Suprapubic skin (tissue), 4 donors: ENCODE measurements at regions not wholly inside any gene's neighbourhood (a gene's known extent, or its start where the extent isn't known, plus 50 kb on each side); places are given as distances from the start of the nearest gene placed in this dataset.

Source experiments
- EP300 ChIP-seq: sonication (generic); formaldehyde crosslinking; IDR thresholded peaks from one replicate; pipeline ENCODE4 v1.6.1; 2017; ENCODE audit warnings: antibody characterized with exemption
- POLR2A ChIP-seq, 2 donors: fragments of 450-650 bp; IDR thresholded peaks; one replicate each; pipeline ENCODE4 v1.6.1; 2017; ENCODE audit warnings: antibody characterized with exemption in 2 of 2, mild to moderate bottlenecking in 2 of 2, moderate library complexity in 2 of 2
- POLR2AphosphoS5 ChIP-seq, 3 donors: sonication (generic); formaldehyde crosslinking; IDR thresholded peaks; one replicate each; pipeline ENCODE4 v1.6.1; 2017; ENCODE audit warnings: antibody characterized with exemption in 3 of 3
- TF ChIP-seq, protein P1 (sequence below), 2 donors: fragments of 200-600 bp in 1 of 2; fragments of 450-650 bp in 1 of 2; sonication (generic) in 1 of 2; IDR thresholded peaks; one replicate each; pipeline ENCODE4 v1.5.1; 2016 to 2019; ENCODE audit warnings: antibody characterized with exemption in 2 of 2, mild to moderate bottlenecking in 1 of 2, moderate library complexity in 1 of 2

DNA sequence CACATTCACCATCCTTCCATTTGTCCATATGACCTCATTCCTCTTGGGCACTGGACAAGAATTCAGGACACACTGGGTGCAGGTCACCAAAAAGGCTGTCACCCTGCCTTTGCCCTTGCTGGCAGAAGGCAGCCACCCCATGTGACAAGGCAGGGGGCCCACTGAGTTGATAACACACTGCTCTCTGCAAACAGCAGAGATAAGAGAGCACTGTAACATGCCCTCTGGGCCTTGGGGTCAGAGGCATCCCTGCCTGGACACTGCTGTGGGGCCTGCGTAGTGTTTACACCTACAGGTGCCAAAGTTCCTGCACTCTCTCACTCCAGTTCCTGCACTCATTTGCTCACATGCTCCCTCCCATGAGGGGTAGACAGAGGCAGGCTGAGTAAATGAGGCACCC, 344.7 kb upstream of the TCF4 start:
- TF ChIP-seq, protein P1, sequence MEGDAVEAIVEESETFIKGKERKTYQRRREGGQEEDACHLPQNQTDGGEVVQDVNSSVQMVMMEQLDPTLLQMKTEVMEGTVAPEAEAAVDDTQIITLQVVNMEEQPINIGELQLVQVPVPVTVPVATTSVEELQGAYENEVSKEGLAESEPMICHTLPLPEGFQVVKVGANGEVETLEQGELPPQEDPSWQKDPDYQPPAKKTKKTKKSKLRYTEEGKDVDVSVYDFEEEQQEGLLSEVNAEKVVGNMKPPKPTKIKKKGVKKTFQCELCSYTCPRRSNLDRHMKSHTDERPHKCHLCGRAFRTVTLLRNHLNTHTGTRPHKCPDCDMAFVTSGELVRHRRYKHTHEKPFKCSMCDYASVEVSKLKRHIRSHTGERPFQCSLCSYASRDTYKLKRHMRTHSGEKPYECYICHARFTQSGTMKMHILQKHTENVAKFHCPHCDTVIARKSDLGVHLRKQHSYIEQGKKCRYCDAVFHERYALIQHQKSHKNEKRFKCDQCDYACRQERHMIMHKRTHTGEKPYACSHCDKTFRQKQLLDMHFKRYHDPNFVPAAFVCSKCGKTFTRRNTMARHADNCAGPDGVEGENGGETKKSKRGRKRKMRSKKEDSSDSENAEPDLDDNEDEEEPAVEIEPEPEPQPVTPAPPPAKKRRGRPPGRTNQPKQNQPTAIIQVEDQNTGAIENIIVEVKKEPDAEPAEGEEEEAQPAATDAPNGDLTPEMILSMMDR (IDR thresholded peaks at IDR 0.05) = no peak
- TF ChIP-seq POLR2AphosphoS5 (IDR thresholded peaks at IDR 0.05) = no peak
- no peak for TF ChIP-seq POLR2A (IDR thresholded peaks at IDR 0.05)
- TF ChIP-seq EP300 = no peak
